WTC11 (cell line): ENCODE measurements at regions not wholly inside any gene's neighbourhood (a gene's known extent, or its start where the extent isn't known, plus 50 kb on each side); places are given as distances from the start of the nearest gene placed in this dataset.

Experiments used
- CTCF ChIP-seq: fragments of 200-600 bp; IDR thresholded peaks from 2 replicates; pipeline ENCODE4 v1.8.0; 2022; ENCODE audit warnings: antibody characterized with exemption
- E2F4 ChIP-seq: sonication (generic); formaldehyde crosslinking; IDR thresholded peaks from 2 replicates; pipeline ENCODE4 v1.8.1; 2022; ENCODE audit warnings: low read depth, mild to moderate bottlenecking, moderate library complexity, missing genetic modification reagents, borderline replicate concordance
- JAZF1 ChIP-seq: fragments of 250-450 bp; sonication (Bioruptor Pico); IDR thresholded peaks from 2 replicates; pipeline ENCODE4 v1.9.0; 2021; ENCODE audit warnings: moderate library complexity, mild to moderate bottlenecking, inconsistent platforms
- MAX ChIP-seq: sonication (generic); formaldehyde crosslinking; IDR thresholded peaks from 2 replicates; pipeline ENCODE4 v1.8.0; 2022; ENCODE audit warnings: mild to moderate bottlenecking, missing genetic modification reagents
- MLX ChIP-seq: sonication (generic); formaldehyde crosslinking; IDR thresholded peaks from 2 replicates; pipeline ENCODE4 v1.8.1; 2023; ENCODE audit warnings: mild to moderate bottlenecking, missing genetic modification reagents, moderate library complexity
- TEAD1 ChIP-seq: sonication (generic); formaldehyde crosslinking; IDR thresholded peaks from 2 replicates; pipeline ENCODE4 v1.8.0; 2022; ENCODE audit warnings: mild to moderate bottlenecking, missing genetic modification reagents

- TF ChIP-seq MLX (CRISPR knock-in tag) = no peak
- no peak for TF ChIP-seq MAX (CRISPR knock-in tag)
- no peak for TF ChIP-seq CTCF
- TF ChIP-seq E2F4 (CRISPR knock-in tag) = no peak
- TF ChIP-seq JAZF1 (CRISPR knock-in tag) = no peak
- no peak for TF ChIP-seq TEAD1 (CRISPR knock-in tag)
Measured at GRCh38 chr13:82833923-82834322, 1048.4 kb downstream of the SLITRK1 start.
